ENCODE measurements at regions not wholly inside any gene's neighbourhood (a gene's known extent, or its start where the extent isn't known, plus 50 kb on each side); places are given as distances from the start of the nearest gene placed in this dataset.

GRCh38 chr2:71812736-71813135, 334.9 kb downstream of the CYP26B1 start:
- no peak for DNase-seq (ENCODE audit: low read depth)

- DNase-seq (ENCODE audit: low read depth): no peak
These were observed 335.9 kb downstream of the CYP26B1 start for GRCh38 chr2:71811726-71812125.

DNA sequence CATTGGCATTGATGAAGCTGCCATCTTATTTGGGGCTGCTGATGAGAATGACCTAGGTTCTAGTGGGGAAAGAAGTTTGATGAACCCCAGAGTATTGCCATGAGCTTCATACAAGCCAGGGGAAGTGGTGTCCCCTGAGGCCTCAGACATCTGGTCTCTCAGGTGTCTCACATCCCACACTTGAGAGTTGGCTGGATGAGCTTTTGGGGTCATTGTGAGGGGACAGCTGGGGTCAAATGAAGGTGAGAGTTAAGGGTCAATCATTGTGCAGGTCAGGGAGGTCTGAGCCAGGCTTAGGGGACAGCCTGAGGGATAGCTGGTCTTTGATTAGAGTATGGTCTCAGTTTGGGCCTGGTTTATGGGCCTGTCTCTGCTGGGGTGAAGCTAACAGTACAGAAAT, 336.5 kb downstream of the CYP26B1 start:
- no peak for DNase-seq (ENCODE audit: low read depth)

GRCh38 chr2:71807581-71808451, 339.8 kb downstream of the CYP26B1 start:
- no peak for DNase-seq (ENCODE audit: low read depth)

DNA sequence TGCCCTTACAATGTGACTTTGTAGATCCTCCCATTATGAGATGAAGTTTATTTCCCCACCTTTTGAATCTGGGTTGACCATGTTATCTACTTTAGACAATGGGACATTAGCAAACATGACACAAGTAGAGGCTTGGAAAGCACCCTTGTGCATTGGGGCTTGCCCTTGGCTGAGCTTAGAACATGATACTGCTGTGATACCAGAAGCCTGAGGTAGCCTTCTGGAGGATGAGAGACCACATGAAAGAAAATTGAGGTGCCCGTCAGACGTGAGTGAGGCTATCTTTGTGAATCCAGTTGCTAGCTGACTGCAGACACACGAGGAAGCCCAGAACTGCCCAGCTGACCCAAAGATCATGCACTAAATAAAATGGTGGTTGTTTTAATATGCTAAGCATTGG, 341.2 kb downstream of the CYP26B1 start:
- DNase-seq (ENCODE audit: low read depth): no peak

GRCh38 chr2:71804281-71804751, 343.3 kb downstream of the CYP26B1 start:
- no peak for DNase-seq (ENCODE audit: low read depth)

DNA sequence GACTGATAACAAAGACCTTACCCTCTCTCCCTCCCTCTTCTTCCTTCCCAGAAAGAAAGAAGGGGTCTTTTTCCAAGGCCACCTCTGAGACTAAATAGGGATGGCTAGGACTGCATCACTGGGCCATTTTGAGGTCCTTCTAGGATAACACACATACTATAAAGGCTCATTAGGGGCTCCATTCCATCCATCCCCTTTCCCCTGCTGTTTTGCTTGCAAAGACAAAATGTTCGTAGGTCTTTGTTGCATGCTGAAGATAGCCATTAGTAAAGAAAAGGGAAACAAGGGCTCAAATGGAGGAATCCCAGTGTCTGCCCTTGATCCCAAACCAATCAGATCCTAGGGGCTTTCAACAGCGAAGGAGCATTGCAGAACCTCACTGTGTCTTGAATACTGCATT, 344.3 kb downstream of the CYP26B1 start:
- DNase-seq (ENCODE audit: low read depth): no peak

GRCh38 chr2:71802556-71802955, 345.1 kb downstream of the CYP26B1 start:
- DNase-seq (ENCODE audit: low read depth): no peak

DNA sequence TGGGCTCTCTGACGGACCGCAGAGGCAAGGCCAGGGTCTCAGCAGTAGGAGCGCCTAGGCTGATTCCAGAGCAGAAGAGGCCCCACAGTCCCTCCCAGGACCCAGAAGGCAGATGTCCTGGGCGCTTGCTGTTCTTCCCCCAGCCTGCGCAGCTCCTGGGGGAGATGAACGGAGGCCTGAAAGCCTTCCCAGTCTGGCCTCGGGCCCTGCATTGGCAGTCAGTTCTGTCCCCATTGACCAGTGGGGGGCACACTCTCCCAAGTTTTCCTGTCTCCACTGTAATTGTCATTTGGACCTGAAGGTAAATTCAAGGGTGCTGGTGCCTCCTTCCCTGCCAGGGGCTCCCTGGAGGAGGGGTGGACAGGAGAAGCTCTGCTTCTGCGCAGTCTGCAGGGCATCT, 345.7 kb downstream of the CYP26B1 start:
- DNase-seq (ENCODE audit: low read depth): peak; percentile 51

DNA sequence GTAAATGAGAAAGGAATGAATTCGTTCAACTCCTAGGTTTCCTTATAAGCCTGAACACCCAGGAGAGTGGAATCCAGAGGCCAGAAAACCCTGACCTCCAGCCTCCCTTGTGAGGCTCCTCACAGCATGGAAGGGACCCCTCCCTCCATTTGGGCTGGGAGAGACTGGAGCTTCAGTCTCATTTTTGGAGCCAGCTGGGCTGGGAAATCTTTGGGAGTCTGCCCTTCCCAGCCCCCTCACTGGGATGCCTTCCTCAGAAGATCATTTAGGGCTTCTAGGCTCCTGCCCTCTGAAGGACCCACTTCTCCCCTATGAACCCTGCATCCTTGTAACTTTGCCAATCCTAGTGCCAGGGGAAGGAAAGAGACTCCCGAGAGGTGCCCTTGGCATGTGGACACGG, 346.1 kb downstream of the CYP26B1 start:
- no peak for DNase-seq (ENCODE audit: low read depth)

DNA sequence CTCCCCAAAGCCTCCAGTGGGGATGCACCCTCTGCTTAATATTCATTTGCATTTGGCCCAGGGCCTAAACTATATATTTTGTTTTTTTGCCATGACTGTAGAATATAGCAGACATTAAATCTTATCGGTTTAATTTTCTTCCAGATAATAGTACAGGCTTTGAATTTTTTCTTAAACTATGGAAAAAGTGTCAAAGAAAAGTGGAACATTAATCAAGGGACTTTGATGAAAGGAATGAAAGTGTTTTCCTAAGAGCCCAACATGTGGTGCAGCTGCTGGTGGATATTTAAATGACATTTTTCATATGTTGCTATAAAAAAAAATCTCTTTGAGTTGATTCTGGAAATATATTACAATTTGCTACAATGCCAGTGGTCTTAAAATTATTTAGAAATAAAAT, 346.8 kb downstream of the CYP26B1 start:
- no peak for DNase-seq (ENCODE audit: low read depth)

DNA sequence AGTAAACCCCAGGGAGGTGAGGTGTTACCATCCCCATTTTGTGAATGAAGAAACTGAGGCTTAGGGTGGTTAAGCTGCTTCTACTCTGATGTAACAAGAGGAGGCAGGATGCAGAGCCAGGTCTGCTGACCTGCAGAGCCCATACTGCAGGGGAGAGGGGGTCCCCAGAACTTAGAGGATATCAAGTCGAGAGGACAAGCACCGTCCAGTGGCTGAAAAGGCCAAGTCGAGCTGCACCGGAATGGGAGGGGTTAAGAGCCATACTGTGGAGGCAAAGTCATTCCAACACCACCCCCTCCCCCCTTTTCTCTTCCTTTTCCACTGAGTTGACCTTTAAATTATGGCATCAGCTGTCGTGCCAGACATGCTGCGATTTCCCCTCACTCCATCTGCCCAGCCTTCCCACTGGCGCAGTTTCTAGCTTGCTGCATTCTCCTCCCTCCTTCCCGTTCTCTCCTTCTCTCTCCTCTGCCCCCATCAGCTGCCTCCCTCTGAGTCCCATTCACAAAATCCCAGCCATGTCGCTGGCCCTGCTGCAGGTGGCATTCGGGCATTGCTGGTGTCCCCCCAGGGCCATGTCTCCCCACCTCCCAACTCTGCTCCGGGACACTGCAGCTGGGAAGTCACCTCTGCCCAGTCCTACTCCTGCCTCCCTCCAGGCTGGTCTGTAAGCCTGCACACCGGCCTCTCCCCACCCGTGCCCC, 346.9 kb downstream of the DYSF start:
- DNase-seq (ENCODE audit: low read depth): no peak

- no peak for DNase-seq (ENCODE audit: low read depth)
These were observed 345.7 kb downstream of the DYSF start for GRCh38 chr2:71799013-71799575.

- no peak for DNase-seq (ENCODE audit: low read depth)
These were observed 345.1 kb downstream of the DYSF start for GRCh38 chr2:71798266-71799012.

GRCh38 chr2:71797035-71797810, 343.9 kb downstream of the DYSF start:
- DNase-seq (ENCODE audit: low read depth): no peak

GRCh38 chr2:71796174-71796593, 342.8 kb downstream of the DYSF start:
- no peak for DNase-seq (ENCODE audit: low read depth)

DNA sequence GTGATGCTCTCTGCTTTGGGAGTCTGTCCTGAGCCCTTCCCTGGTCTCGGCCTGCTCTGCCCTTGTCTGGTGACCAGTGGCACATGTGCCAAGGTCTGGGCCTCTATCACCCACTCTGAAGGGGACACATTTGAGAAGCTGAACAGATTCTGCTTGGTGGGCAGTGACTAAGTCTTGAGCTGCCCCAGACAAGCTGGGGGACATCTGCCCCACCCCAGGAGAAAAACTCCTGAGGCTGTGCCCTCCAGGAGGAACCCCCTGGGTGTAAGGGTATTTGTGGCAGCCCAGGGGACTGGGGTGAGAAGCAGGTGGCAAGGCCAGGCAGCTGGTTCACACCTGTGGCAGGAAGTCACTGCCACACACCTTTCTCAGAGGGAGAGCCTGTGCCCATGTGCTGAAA, 342.1 kb downstream of the DYSF start:
- DNase-seq (ENCODE audit: low read depth): no peak

GRCh38 chr2:71794611-71795010, 341.2 kb downstream of the DYSF start:
- no peak for DNase-seq (ENCODE audit: low read depth)

DNA sequence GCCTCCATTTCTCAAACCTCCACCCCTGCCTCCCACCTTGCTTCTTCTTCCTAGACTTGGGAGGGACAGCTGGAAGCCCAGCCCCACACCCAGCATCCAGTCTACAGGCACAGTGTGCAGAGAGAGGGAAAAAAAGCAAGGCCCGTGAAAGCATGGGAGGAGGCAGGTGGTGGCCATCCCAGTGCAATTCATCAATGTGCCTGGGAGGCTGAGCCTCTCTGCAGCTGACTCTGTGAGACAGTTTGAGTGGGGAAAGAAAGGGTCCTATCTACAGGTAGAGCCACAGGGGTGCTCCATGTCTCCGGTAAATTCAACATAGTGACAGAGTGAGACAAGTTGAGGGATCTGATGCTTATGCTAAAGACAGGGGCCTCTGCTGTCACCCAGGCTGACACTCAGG, 340.6 kb downstream of the DYSF start:
- DNase-seq (ENCODE audit: low read depth): no peak

DNA sequence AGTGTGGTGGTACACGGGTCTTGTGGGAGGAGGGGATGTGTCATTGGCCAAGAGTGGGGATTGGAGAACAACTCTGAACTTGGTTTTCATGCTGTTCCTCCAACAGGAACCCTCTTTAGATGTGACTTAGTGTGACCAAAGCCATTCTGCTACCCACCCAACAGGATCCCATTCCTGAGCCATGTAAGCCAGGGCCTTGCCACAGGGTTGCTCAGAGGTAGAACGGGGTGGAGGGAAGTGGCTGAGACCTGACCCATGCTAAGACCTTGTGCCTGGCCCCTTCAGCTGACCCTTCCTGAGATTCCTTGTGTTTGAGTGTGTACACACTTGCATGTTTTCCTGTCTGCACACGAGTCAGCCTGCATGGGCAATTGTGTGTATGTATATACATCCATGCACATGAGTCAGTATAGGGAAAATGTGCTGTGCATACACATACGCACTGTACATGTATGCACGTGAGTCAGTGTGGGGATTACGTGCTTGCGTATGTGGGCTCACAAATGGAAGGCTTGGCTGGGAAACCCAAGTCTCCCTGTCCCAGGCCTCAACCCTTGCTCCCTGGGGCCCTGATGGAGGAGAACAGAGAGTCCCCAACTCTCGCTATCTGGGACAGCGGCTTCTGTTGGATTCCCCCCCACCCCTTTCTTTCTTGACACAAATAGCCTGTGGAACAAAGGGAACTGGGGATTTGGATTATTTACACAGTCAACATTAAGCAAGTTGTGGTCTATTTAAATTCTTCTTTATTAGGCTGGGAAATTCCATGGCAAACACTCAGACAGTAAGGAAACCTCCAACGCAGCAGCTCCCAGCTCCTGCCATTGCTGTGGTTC, 339.8 kb downstream of the DYSF start:
- DNase-seq (ENCODE audit: low read depth): peak; percentile 23
